ENCODE measurements at regions not wholly inside any gene's neighbourhood (a gene's known extent, or its start where the extent isn't known, plus 50 kb on each side); places are given as distances from the start of the nearest gene placed in this dataset.

DNA sequence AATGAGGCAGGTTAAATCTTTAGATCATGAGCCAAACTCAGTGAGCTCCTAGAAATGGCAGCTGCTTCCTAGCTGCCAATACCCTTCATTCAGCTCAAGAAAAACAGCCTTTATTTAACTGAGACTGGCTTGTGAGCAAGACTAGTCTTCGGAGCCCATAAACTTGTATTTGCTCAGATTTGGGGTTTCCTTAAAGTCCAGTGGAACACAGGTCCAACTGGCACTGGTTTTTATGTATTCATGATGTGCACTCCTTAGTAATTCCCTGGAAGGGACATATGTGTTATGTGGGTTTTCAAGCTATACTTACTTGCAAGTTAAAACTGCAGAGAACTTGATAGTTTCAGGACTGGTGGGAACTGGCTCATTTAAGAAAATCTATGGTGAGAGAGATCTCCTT, 380.1 kb upstream of the TMEM132C start:
- no peak for DNase-seq (ENCODE audit: low spot score)

DNA sequence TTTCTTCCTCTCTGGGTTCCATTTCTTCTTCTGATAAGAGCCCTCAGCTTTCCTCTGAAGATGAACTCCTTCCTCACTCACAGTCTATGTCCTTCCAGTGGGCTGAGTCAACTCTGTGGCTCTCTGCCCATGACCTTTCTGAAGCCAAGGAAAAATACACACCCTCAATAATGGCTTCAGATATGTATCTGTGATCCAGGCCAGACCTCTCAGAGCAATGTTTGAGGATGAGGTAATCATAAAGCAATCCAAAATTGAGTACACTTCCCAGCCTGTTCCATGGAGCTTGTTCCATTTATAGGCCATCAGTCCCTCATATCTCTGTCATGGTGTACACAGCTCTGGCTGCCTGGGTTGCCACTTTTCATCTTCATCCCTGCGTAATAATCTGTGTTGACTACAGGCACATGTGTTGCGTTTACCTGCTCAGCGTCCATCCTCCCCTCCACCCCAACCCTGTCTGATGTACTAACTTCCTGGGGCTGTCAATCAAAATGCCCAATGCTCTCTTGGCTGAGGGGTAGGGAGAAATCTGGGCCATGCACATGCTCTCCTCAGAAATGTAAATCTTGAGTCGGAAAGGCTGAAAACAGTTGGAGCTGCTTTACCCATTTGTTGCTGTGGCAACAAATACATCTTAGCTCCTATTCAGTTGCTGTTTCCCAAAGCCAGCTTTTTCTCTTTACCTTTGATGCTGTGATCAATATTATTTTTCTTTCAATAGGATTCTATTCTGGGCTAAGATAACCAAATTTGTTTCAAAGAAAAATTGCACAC, 377.8 kb upstream of the TMEM132C start:
- no peak for DNase-seq (ENCODE audit: low spot score)

DNA sequence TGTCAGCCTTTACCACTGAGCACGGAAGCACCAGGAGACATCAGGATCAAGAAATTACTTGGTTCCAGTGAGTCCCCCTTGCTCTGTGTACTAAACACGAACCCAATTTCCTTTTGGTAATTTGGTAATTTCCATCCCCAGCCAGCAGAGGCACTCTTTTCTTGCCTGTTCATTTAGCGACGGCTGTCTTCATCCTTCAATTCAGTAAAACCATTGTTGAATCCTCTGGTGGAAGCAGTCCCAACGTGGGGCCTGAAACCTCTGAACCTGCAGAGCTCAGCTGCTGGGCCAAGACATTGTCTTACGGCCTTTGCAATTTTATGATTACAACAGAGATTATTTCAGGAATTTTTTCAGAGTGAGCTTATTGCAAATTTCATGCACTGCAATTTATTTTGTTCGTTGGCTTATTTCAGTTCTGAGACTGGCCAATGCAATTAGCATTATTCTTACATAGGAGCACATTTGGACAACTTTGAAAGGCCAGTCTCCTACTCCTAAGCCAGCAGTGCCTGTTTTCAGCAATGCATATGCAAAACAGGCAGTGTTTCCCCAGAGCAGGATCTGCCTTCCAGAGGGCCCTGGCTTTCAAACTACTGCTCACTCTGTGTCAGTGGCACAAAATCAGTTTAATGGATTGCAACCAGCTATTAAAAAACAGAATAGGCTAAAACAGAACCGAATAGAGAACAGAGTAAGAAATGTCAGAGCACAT, 372.9 kb upstream of the TMEM132C start:
- no peak for DNase-seq (ENCODE audit: low spot score)

DNA sequence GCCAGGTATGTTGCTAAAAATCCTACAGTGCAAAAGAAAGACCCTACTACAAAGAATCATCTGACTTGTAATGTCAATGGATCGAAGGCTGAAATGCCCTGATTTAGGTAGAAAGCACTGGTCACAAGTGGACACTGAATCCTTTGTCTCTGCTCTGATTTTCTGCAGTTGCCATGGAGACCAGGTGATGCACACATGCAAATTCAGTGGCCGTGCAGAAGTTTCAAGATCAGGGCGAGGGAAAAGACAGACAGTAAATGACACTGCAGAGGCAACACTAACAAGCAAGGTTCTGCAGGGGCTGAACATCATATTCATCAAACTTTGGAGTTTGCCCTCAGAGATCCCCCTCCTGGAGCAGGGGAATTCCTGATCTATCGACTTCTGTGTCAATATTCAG, 370.3 kb upstream of the TMEM132C start:
- DNase-seq (ENCODE audit: low spot score): no peak

DNA sequence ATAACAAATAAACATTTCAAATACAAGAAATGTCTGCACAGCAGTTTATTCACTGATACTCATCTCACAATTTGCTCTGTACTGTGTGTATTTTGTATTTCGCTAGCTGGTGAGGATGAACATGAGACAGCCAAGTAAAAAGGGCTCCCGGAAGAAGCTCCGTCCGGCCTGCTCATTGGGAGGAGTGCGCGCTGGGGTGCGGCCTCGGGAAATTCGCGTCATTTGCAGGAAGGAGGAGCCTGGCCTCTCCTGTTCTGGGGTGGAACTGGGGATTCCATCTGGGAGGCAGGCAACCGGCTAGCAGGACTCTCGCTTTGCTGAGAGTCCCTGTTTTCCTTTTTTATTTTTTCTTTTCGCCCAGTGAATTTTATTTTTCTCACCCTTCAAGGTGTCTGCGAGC, 368.4 kb upstream of the TMEM132C start:
- no peak for DNase-seq (ENCODE audit: low spot score)

DNA sequence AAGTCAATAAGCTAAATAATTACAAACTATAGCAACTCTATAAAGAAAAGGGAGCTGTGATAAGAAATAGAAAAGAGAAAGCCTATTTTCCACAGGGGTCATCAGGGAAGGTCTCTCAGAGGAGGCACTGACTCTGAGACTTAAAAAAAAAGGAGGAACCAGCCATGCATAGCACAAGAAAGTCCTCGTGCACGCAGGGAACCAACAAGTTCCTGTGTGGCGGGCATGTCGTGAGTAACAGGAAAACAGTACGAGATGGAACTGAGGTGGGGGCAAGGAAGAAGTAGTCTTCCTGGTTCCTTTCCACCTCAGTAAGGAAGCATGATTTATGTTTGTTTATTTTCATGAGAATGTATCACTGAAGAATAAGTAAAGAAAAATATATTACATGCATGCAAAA, 367.0 kb upstream of the TMEM132C start:
- DNase-seq (ENCODE audit: low spot score): no peak

DNA sequence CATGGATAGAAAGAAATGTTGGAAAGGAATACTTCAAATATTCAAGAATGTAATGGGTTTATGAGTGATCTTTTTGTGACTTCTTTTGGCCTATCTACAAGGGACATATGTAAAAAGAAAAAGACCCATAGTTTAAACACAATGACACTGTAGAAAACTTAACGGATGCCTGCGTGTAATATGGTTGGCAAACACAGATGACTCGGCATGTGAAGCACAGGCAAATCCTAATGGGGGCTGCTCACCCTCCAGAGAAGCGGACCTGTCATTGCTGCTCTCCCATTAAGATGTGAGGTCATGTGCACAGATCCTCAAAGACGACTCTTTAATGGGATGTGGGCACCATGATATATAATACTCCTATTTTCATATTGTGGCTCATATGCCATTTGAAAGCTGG, 366.6 kb upstream of the TMEM132C start:
- DNase-seq (ENCODE audit: low spot score): no peak

DNA sequence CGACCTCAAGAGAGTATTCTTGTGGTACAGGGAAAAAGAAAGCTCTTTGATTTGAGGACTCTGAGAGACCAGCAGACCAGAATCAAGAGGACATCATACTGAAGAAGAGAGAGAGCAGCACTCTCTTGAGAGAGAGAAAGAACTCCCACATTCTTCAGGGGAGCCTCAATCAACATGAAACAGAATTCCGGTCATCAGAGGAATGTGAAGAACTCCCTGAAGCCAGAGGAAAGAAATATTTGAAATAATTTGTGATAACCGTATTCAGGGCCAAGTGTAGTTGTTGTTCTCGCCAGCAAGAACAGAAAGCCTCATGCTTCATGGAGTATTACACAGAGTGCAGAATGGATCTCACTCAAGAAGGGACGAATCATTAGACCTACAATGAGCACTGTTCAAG, 363.8 kb upstream of the TMEM132C start:
- DNase-seq (ENCODE audit: low spot score): no peak

DNA sequence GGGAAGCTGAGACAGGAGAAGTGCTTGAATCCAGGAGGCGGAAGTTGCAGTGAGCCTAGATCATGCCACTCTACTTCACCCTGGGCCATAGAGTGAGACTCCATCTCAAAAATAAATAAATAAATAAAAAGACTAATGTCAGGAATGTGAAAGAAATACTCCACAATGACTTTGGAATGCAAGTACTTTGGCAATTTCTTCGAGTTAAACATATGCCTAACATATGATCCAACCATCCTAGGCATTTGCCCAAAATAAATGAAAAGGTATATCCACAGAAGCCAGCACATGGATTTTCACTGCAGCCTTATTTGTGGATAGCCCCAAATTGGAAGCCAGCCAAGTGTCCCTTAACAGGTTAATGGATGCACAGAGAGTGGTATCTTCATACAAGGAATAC, 357.9 kb upstream of the TMEM132C start:
- DNase-seq (ENCODE audit: low spot score): no peak

DNA sequence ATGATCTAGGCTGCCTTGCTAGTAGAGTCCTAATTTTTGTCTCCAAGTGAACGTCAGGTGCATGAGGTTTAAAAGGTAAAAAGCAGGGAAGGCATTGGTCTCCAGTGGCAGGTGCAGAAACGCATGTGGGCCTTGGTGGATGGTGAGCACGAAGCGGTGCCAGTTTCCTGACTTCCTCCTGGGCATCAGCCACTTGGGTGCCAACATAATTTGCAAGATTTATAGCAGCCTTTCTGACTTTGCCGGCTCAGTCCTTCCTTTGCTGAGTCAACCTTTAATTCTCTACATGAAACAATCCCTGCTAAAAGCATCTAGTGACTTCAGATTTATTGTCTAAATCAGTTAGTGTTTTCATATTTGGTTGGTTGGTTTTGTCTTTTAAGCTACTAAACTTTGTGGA, 355.7 kb upstream of the TMEM132C start:
- DNase-seq (ENCODE audit: low spot score): no peak

DNA sequence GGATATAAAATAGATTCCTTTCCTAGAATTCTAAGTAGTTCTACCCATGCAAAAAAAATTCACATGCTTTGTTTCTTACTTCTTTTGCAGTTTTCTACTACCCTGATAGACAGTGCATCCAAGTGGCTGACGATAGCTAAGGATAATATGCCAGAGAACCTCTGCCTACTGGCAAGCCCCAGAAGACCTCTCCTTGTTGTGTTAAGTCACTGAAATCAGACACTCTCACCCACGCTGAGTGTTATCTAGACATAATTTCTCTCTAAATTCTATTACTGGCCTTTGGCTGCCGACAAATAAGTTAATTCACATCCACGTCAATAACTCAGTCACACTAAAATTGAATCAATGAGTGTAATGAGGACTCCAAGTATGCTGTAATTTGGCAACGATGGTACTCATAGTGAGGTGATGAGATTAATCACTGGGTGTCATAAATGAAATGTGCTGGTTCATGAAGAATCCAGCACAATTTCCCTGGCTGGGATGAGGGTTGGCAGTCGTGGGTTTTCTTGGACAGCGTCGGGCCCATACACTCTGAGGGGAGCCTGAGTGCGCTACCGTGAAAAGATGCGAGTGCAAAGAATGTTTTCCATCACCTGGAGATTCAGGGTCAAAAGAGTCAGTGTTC, 354.8 kb upstream of the TMEM132C start:
- DNase-seq (ENCODE audit: low spot score): no peak

DNA sequence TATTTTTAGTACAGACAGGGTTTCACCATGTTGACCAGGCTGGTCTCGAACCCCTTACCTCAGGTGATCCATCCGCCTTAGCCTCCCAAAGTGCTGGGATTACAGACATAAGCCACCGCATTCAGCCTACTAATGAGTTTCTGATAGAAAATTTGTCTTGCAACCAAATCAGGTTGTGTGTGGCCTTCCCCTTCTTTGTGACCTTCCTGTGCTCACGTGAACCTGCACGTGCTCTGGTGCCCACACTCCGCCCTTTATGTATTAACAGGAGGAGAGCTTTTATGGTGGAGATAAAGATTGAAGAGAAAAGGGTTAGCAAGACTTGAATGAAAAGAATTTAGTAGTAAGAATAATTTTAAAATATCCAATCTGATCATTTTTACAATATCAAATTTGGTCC, 343.5 kb upstream of the TMEM132C start:
- no peak for DNase-seq (ENCODE audit: low spot score)

DNA sequence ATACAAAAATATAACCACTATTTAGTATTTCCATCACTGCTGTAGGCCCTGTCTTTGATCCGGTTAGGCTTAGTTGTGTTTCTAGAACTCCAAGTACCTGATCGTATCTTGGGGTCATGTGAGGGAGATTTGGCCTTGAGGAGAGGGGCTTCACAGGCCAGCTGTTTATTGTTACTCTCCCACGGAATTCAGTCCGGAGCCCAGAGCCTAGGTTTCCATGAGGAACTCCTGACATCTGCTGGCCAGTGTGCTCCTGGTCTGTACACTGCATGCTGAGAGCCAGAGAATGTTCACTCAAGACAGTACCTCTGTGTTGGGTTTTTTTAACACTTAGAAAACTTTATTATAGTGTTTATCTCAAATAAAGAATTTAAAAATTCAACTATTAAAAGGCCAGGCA, 341.0 kb upstream of the TMEM132C start:
- peak; percentile 44 for DNase-seq (ENCODE audit: low spot score)

DNA sequence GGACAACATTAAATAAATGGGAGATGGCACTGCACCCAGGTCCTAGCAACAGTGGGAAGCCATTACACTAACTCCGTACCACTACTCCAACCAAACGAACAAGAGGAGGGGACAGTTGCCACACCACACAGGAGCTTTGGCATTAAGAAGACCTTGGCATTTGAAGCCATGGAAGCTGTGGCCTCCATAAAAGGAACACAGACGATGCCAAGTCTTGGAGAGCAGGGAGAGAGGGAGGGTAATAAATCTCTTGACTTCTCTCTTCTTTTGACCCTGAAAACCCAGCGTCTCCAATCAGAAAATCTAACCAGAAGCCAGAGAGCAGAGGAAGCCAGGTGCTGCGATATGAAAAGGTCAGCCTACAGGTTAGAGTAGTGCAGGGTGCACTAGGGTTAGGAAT, 338.8 kb upstream of the TMEM132C start:
- DNase-seq (ENCODE audit: low spot score): no peak

DNA sequence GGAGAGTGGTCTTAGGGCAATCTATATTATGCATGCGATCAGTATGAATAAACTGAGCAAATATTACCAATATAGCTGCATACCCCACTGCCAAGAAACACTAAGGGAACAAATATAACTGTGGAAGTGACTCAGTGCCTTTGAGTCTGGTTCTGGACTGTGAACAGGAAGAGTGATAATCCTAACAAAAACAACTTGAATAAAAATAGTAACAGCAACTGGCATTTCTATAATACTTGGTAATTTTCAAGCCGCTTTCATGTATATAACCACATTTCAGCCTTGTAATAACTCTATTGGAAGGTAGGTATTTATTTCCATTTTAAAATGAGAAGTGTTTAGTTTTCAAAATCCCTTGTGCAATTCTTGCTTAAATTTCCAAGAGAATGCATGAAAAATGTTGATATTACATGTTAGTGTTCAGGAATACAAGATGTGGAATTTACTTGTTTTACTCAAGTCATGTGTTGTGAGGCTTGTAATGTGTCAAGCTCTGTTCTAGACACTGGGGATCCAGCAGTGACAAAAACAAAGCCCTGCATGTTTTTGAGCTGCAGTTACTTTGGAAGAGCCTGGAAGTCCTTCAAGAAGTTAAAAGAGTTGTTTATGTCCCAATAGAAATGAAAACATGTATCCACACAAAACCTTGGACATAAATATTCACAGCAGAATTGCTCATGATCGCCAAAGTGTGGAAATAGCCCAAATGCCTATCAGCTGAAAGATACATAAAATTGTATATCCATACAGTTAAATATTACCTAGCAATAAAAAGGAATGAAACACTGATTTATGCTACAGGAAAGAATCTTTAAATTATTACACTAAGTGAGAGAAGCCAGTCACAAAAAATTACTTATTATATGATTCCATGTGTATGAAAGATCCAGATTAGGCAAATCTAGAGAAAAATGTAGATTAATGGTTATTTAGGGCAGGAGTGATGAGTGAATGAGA, 338.1 kb upstream of the TMEM132C start:
- no peak for DNase-seq (ENCODE audit: low spot score)

DNA sequence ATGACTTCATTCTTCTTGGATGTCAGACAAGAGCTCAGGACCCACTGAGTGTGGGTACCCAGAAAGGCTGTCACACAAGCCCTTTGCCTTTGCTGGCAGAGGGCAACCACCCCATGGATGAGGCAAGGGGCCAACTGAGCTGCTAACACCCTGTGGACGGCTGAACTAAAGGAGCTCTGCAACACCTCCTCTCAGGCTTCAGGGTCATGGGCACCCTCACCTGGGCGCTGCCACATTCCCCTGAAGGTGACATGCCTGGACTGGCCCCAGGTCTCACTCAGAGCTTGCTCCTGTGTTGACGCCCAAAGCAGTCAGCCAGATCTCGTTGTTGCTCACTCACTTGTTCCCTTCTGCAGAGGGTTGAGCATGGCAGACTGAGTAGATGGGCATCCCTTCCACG, 336.8 kb upstream of the TMEM132C start:
- DNase-seq (ENCODE audit: low spot score): no peak

DNA sequence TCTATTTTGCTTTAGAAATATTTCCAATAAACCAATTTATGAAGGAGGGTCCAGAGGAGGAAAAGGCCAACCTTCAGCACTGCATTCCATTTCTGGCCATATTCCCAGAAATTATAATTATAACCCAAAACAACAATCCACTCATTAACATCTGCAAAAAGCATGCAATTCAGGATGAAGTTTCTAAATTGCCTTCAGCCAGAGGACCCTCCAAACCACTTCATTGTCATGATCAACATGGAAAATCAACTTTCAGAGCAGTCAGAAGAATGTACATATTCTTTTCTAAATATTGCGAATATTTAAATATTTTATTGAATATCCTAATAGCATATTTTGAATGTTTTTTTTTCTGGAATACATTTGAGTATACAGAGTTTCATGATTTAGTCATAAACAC, 332.6 kb upstream of the TMEM132C start:
- DNase-seq (ENCODE audit: low spot score): no peak

DNA sequence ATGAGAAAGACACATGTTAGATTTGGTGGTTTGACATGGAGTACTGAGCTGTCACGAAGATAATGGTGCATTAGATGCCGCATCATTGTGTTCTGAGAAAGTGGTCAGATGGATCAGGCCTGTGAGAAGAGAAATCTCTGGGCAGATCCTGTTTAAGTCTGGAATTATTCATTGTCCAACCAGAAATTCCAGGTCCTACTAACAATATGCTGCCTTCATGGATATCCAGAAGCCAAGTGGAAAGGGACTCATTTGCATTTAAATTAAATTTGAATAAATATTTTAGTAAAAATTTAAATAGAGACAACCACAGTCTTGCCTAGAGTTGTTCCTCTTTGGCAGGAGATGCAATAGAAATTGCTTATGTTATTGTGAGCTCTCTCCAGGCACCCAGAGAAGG, 330.5 kb upstream of the TMEM132C start:
- DNase-seq (ENCODE audit: low spot score): no peak

DNA sequence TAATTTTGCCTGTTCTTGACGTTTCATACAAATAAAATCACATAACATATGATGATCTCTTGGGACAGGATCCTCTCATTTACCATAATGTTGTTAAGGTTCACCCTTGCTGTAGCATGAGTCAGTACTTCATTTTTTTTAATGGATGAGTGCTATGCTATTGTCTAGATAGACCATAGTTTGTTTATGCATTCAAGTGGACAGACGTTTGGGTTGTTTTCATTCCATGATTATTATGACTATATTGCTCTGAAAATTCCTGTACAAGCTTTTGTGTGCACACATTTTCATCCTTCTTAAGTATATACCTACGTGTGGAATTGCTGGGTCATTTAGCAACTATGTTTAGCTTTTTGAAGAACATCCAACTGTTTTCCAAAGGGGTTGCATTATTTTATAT, 325.6 kb upstream of the TMEM132C start:
- DNase-seq (ENCODE audit: low spot score): no peak

DNA sequence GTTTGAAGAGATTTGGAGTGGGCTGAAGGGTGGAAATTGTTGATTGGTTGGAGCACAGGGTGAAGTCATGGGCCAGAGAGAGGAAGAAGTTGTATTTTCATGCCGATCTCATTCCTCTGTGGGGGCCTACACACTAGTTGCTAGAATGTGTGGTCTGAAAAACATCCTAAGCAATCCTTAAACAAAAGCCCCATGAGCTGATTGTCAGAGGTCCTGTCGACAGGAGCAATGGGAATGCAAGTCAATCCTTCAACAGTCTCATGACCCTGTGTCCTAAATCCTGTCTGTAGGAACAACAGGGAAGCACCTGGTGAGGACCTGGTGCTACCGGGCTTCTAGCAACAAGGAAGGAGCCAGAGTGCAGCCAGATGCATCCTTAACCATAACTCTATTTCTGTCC, 324.0 kb upstream of the TMEM132C start:
- DNase-seq (ENCODE audit: low spot score): no peak

DNA sequence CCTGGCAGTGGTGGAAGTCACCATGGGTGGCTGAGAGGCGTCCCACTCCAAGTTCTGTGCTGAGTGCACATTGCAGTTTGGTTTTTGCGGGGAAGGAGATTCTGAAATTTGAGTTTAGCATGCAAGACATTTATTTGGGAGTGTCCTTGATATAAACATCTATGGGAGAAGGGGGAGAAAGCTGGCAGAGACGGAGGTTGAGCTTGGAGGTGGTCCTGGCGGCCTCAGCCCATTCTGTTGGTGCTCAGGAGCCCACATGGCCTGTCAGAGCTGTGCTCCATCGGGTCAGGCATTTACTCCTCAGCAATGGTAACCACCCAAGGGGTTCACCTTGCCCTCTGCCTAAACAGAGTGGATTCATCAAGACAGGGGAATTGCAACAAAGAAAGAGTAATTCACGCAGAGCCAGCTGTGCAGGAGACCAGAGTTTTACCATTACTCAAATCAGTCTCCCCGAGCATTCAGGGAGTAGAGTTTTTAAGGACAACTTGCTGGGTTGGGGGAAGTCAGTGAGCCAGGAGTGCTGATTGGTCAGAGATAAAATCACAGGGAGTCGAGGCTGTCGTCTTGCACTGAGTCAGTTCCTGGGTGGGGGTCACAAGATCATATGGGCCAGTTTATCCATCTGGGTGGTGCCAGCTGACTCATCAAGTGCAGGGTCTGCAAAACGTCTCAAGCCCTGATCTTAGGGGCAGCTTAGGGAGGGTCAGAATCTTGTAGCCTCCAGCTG, 323.3 kb upstream of the TMEM132C start:
- DNase-seq (ENCODE audit: low spot score): no peak

All from D341Med (cell line).